ENCODE measurements at regions not wholly inside any gene's neighbourhood (a gene's known extent, or its start where the extent isn't known, plus 50 kb on each side); places are given as distances from the start of the nearest gene placed in this dataset.

GRCh38 chr11:113554526-113554925, 79.3 kb upstream of the DRD2 start:
- no peak for DNase-seq
- H3K27me3 ChIP-seq (ENCODE audit: control insufficient read depth, insufficient read depth, low read length), result no peaks in the 10 kb centered on the region
- H3K36me3 ChIP-seq (replicated peaks; ENCODE audit: control insufficient read depth, insufficient read depth, low read length), result no peaks in the 10 kb centered on the region
- H3K4me3 ChIP-seq (ENCODE audit: insufficient read depth, low read depth, low read length), result no peak overlapping the region

- no peak for DNase-seq
- no peak overlapping the region for H3K4me3 ChIP-seq (ENCODE audit: insufficient read depth, low read depth, low read length)
- H3K27me3 ChIP-seq (ENCODE audit: control insufficient read depth, insufficient read depth, low read length), result no peaks in the 10 kb centered on the region
- H3K36me3 ChIP-seq (replicated peaks; ENCODE audit: control insufficient read depth, insufficient read depth, low read length), result no peaks in the 10 kb centered on the region
Measured at GRCh38 chr11:113553915-113554314, 78.7 kb upstream of the DRD2 start.

- no peaks in the 10 kb centered on the region for H3K36me3 ChIP-seq (replicated peaks; ENCODE audit: control insufficient read depth, insufficient read depth, low read length)
- no peak for DNase-seq
- H3K4me3 ChIP-seq (ENCODE audit: insufficient read depth, low read depth, low read length), result no peak overlapping the region
- no peaks in the 10 kb centered on the region for H3K27me3 ChIP-seq (ENCODE audit: control insufficient read depth, insufficient read depth, low read length)
Measured at GRCh38 chr11:113553235-113553634, 78.0 kb upstream of the DRD2 start.

DNA sequence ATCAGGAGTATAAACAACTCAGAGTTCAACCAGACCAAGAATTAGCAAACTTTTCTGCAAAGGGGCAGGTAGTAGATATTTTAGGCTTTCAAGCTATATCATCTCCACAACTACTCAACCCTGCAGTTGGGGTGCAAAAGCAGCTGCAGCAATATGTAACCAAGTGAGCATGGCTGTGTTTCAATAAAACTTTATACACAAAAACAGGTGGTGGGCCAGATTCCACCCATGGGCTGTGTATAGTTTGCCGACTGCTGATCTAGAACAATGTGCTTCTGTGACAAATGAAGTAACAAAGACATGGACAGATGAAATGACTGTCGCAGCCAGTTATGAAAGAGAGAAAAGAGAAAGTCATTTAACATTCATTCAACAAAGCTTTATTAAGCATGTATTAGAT, 77.1 kb upstream of the DRD2 start:
- no peak for DNase-seq
- no peak overlapping the region for H3K4me3 ChIP-seq (ENCODE audit: insufficient read depth, low read depth, low read length)
- no peaks in the 10 kb centered on the region for H3K36me3 ChIP-seq (replicated peaks; ENCODE audit: control insufficient read depth, insufficient read depth, low read length)
- H3K27me3 ChIP-seq (ENCODE audit: control insufficient read depth, insufficient read depth, low read length), result no peaks in the 10 kb centered on the region

- H3K36me3 ChIP-seq (replicated peaks; ENCODE audit: control insufficient read depth, insufficient read depth, low read length), result no peaks in the 10 kb centered on the region
- H3K4me3 ChIP-seq (ENCODE audit: insufficient read depth, low read depth, low read length), result no peak overlapping the region
- no peak for DNase-seq
- H3K27me3 ChIP-seq (ENCODE audit: control insufficient read depth, insufficient read depth, low read length), result no peaks in the 10 kb centered on the region
Measured at GRCh38 chr11:113551645-113552044, 76.4 kb upstream of the DRD2 start.

GRCh38 chr11:113549611-113550578, 74.7 kb upstream of the DRD2 start:
- Histone ChIP-seq H3K27me3 (ENCODE audit: control insufficient read depth, insufficient read depth, low read length) (no peaks in the 10 kb centered on the region), H3K4me3 (ENCODE audit: insufficient read depth, low read depth, low read length) (no peak overlapping the region), H3K36me3 (replicated peaks; ENCODE audit: control insufficient read depth, insufficient read depth, low read length) (no peaks in the 10 kb centered on the region)
- no peak for DNase-seq

GRCh38 chr11:113549061-113549460, 73.9 kb upstream of the DRD2 start:
- no peaks in the 10 kb centered on the region for H3K27me3 ChIP-seq (ENCODE audit: control insufficient read depth, insufficient read depth, low read length)
- DNase-seq, result no peak

DNA sequence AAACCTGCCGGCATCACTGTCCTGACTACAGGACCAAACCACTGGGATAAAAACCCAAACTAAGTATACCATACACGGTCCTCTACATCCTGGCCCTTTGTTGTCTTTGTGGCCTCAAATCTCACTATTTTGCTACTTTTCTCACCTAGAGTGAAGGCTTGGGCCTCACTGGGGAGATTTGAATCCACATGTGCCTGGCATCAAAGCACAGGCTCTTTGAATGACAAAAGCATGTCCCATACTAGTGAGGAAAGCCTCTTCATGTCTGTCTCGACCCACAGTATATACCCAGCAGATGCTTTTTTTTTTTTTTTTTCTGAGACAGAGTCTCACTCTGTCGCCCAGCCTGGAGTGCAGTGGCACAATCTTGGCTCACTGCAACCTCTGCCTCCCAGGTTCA, 72.5 kb upstream of the DRD2 start:
- H3K27me3 ChIP-seq (ENCODE audit: control insufficient read depth, insufficient read depth, low read length), result no peaks in the 10 kb centered on the region
- no peak for DNase-seq
- no peaks in the 10 kb centered on the region for H3K36me3 ChIP-seq (replicated peaks; ENCODE audit: control insufficient read depth, insufficient read depth, low read length)
- H3K4me3 ChIP-seq (ENCODE audit: insufficient read depth, low read depth, low read length), result no peak overlapping the region

More at GRCh38 chr11:113549061-113549460, 73.9 kb upstream of the DRD2 start:
- no peaks in the 10 kb centered on the region for H3K36me3 ChIP-seq (replicated peaks; ENCODE audit: control insufficient read depth, insufficient read depth, low read length)
- H3K4me3 ChIP-seq (ENCODE audit: insufficient read depth, low read depth, low read length), result no peak overlapping the region

DNA sequence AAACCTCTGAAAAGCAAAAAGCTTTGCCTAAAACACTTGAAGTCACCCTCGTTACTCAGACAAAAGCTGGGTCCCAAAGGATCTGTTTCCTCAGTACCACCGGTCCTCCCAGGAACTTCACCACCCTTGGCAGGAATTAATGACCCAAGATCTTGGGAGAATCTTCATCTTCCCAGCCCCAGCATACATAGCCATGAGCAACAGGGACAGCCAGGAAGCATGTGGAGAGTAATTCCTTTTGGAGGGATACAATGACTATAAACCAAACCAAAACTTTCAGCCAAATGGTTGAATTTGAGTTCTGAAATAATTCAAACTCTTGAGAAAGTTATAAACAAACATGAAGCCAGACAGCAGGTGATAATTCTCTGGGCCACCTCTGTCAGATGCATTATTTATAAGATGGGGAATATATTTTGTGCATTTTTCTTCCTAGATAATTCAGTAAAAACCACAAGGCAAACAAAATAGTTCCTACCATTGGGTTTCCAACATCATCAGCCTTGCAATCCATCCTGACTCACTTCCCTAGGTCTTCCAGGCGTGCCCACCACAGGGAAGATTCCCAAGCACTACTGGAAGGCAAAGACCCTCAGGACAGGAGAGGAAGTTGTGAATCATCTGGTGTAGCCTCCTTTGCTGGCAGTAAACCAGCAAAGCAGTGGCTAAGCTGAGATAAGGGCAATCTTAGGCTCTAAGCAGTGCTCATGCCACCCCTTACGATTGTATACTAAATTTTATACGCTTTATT, 71.7 kb upstream of the DRD2 start:
- no peak overlapping the region for H3K4me3 ChIP-seq (ENCODE audit: insufficient read depth, low read depth, low read length)
- H3K27me3 ChIP-seq (ENCODE audit: control insufficient read depth, insufficient read depth, low read length), result no peaks in the 10 kb centered on the region
- no peak for DNase-seq
- H3K36me3 ChIP-seq (replicated peaks; ENCODE audit: control insufficient read depth, insufficient read depth, low read length), result no peaks in the 10 kb centered on the region

DNA sequence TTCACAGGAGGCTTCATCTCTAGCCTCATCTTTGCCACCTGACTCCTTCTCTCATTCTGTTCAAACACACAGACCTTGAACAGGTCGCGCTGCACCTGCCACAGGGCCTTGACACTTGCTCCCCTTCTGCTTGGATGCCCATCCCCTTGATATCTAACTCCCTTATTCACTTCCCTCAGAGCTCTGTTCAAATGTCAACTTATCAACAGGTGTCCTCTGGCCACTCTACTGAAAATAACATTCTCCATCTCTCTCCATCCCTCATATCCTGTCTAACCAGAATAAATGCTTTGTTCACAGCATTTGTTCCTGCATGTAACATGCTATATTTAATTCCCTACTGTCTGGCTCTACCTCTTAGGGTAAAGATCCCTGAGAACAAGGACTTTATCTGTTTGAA, 67.2 kb upstream of the DRD2 start:
- Histone ChIP-seq H3K4me3 (ENCODE audit: insufficient read depth, low read depth, low read length) (no peak overlapping the region), H3K27me3 (ENCODE audit: control insufficient read depth, insufficient read depth, low read length) (no peaks in the 10 kb centered on the region), H3K36me3 (replicated peaks; ENCODE audit: control insufficient read depth, insufficient read depth, low read length) (no peaks in the 10 kb centered on the region)
- no peak for DNase-seq

- peak; percentile 48 for DNase-seq
- no peak overlapping the region for H3K4me3 ChIP-seq (ENCODE audit: insufficient read depth, low read depth, low read length)
- no peaks in the 10 kb centered on the region for H3K27me3 ChIP-seq (ENCODE audit: control insufficient read depth, insufficient read depth, low read length)
- no peaks in the 10 kb centered on the region for H3K36me3 ChIP-seq (replicated peaks; ENCODE audit: control insufficient read depth, insufficient read depth, low read length)
Measured at GRCh38 chr11:113540416-113541330, 65.5 kb upstream of the DRD2 start.

DNA sequence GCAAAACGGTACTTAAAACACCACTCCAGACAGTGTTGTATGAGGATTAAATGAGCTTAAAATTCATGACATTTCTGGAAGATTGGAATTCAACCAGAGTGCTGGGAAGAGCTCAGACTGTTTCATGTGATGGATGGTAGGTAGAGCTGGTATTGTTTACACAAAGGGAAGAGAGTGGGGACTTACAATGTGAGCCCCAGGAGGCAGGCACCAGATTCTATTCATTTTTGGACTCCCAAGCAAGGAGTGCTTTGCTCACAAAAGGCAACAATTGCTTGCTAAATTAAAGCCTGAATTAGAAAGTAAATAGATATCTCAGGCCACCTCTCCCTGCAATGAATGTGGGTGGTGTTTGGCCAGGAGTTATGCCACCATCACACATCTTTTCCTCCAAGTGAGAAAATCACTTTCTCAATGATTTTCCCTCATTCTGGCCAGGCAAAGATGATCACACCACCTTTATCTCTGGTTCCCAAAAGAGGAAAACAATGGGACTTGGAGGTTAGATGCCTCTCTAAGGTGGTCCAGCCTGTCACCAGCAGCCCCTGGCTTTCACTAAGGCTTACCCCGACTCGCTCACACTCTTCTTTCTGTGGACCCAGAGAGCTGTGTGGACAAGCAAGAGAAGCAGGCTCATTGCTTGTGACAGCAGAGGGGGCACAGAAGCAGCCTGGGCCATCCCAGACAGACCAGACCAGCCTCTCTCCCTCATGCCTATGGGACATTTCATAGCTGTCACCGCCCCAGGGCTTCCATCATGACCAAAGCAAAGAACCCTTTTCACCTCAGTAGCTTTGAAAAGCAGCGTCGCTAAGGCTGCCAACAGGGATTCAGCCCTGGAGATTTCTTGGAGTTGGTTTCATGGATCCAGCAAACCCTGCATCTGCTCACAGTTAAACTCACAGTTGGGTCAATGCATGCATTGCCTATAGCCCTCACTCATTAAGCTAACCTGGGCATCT, 63.5 kb upstream of the DRD2 start:
- H3K27me3 ChIP-seq (ENCODE audit: control insufficient read depth, insufficient read depth, low read length), result no peaks in the 10 kb centered on the region
- no peaks in the 10 kb centered on the region for H3K36me3 ChIP-seq (replicated peaks; ENCODE audit: control insufficient read depth, insufficient read depth, low read length)
- H3K4me3 ChIP-seq (ENCODE audit: insufficient read depth, low read depth, low read length), result no peak overlapping the region
- no peak for DNase-seq

DNA sequence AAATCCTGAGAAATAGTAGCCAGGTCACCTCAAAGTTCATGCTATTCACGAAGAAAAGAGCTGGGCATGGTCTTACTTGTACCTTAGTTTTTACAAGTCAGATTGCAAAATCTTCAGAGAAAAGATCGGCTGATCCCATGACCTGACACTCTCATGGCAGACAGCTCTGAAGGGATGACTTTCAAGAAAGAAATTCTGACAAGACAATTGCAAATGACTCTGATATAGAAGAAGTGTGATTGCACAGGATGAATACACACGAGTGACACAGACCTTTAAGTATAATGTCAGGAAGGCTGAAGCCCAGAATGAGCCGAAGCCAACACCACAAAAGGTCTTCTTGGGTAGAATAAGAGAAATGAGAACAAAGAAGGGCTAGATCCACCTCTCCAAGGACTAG, 59.4 kb upstream of the DRD2 start:
- Histone ChIP-seq H3K27me3 (ENCODE audit: control insufficient read depth, insufficient read depth, low read length) (no peaks in the 10 kb centered on the region), H3K36me3 (replicated peaks; ENCODE audit: control insufficient read depth, insufficient read depth, low read length) (no peaks in the 10 kb centered on the region), H3K4me3 (ENCODE audit: insufficient read depth, low read depth, low read length) (no peak overlapping the region)
- no peak for DNase-seq

DNA sequence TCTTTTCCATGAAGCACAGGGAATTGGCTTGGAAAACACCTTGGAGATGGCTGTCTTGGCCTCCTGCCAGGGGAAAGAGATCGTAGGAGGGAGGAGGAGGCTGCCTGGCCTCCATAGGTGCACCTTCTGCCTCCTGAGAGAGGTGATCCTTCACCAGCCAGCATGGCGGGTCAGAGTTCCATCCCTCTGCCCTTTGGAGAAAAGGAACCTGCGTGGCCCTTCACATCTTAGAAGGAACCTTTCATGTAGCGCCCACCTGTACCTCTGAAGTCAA, 58.2 kb upstream of the DRD2 start:
- Histone ChIP-seq H3K4me3 (ENCODE audit: insufficient read depth, low read depth, low read length) (no peak overlapping the region), H3K27me3 (ENCODE audit: control insufficient read depth, insufficient read depth, low read length) (no peaks in the 10 kb centered on the region), H3K36me3 (replicated peaks; ENCODE audit: control insufficient read depth, insufficient read depth, low read length) (no peaks in the 10 kb centered on the region)
- no peak for DNase-seq

All from H7 (cell line).